Mucosa of gallbladder (tissue), 1 donor: ENCODE measurements at regions not wholly inside any gene's neighbourhood (a gene's known extent, or its start where the extent isn't known, plus 50 kb on each side); places are given as distances from the start of the nearest gene placed in this dataset.

ENCODE experiments used
- DNase-seq: peaks from one replicate; pipeline ENCODE4 v3.0.0-alpha.2; 2020; ENCODE audit warnings: low spot score
- donor health status: DM: no; HTN: no; CAD: no.

DNA sequence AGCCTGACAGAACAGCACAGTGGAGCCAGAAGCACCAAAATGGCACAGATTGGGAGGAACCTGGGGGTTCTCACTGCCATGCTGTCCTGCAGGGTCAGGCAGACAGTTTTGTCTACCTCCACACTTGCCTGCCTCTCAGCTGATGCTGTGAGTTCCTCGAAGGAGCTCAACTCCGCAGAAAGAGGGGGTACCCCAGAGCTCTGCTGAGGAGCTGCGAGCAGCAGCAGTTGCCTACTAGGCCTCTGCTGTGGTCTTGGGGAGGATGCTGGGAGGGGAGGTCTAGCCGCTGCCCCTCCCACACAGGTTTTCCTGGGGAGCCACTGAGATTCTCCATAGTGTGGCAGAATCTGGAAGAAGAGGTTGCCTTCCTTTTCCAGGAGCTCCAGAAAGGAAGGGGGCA is 192.5 kb downstream of the FOXD2 start:
- no peak for DNase-seq

- DNase-seq: no peak
These were observed 193.7 kb downstream of the FOXD2 start for GRCh38 chr1:47631411-47631995.

- no peak for DNase-seq
These were observed 197.3 kb downstream of the FOXD2 start for GRCh38 chr1:47635111-47635510.

GRCh38 chr1:47635597-47635996 is 197.8 kb downstream of the FOXD2 start:
- DNase-seq: no peak

DNA sequence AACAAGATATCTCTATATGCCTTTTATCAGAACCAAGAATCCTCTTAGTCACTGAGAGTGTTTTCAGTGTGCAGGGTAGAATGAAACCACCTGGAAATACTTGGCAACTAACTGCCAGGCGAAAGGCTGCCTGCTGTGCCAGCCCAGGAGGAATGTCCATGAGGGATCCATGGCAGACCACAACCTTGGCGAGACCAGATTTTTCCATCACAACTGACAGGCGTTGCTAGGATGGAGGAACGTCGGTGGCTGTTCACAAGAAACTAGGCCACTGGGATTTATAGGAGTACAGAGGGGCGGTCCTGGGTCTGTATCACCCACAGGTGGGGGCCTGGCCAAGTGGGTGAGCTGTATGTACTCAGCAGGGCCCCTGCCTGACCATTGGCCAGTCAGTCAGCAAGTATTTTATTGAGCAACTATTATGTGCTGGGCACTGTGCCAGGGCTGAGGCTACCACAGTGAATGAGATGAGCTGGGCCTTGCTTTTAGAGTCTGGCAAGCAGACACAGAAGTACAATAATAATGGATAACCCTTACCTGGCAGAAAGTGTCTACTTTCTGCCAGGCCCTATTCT is 199.4 kb downstream of the FOXD2 start:
- no peak for DNase-seq

DNA sequence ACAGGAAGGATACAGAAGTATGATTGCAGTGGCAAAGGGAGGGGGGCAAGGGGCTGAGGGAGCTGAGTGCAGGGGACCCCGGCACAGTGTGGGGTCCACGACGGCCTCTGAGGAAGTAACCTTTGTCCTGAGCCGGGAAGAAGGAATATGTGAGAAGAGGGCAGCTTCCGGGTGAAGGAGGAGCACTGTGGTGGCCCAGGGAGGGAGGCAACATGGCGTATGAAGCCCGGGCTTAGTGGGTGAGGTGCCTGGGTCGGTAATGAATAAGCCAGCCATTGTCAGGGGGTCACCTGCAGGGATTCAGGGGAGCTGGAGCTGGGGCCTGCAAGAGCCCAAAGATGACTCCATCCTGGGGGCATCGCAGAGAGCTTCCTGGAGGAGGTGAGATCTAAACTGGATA is 200.4 kb downstream of the FOXD2 start:
- no peak for DNase-seq

DNA sequence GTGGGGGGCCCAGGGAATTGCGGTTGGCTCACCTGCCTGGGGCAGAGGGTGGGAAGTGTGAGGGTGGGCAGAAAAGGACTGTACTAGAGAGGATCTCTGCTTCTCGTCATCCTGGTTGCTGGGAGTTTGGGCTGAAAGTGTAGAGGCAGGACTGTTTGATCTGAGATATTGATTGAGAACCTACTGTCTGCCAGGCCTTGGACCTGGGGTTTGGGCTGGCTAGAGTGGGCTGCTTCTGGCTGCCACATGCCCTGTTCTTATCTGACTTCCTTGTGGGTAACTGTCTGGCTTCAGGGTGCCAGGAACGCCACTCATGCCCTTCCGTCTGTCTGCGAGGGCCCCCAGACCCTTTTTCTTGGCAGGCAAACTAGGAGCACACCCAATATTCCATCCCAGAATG is 200.9 kb downstream of the FOXD2 start:
- DNase-seq: no peak

- DNase-seq: no peak
These were observed 205.7 kb downstream of the FOXD2 start for GRCh38 chr1:47643306-47644211.

GRCh38 chr1:47644212-47644573 is 206.3 kb downstream of the FOXD2 start:
- DNase-seq: no peak

DNA sequence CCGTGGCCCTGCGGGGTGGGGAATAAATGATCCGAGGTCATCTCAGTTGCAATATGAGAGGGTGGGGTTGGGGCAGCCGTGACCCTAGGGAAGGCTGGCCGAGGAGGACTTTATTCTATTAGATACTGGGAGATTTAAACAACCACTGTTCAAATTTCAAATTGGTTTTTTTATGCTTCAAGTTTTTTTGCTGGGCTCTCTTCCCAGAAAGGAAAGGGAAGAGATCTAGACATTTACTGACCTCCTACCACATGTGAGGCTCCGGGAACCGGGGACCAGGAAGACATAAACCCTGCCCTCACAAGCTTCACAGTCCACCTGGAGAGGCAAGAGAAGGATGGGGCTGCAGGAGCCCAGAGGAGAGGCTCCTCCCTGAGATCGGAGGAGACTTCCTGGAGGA is 207.3 kb downstream of the FOXD2 start:
- DNase-seq: no peak

DNA sequence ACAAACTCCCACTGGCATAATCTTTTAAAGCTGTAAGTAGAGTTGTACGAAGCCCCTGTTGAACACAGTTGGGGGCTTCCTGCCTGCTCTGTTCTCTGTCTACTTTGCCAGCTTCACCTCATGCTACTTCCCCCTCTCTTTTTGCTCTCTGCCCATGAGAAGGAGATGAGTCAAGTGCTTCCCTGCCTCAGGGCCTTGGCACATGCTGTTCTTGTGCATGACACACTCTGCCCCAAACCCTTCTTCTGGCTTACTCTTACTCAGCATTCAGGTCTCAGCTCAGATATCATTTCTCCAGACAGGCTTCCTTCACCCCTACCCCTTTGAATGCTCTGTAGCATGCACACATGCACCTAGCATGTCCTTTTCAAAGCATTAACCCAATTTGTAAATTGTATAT is 208.8 kb downstream of the FOXD2 start:
- DNase-seq: no peak

- no peak for DNase-seq
These were observed 209.5 kb downstream of the FOXD2 start for GRCh38 chr1:47647327-47647845.

GRCh38 chr1:47650205-47650604 is 212.4 kb downstream of the FOXD2 start:
- DNase-seq: peak; percentile 76

GRCh38 chr1:47650611-47651010 is 212.8 kb downstream of the FOXD2 start:
- no peak for DNase-seq

DNA sequence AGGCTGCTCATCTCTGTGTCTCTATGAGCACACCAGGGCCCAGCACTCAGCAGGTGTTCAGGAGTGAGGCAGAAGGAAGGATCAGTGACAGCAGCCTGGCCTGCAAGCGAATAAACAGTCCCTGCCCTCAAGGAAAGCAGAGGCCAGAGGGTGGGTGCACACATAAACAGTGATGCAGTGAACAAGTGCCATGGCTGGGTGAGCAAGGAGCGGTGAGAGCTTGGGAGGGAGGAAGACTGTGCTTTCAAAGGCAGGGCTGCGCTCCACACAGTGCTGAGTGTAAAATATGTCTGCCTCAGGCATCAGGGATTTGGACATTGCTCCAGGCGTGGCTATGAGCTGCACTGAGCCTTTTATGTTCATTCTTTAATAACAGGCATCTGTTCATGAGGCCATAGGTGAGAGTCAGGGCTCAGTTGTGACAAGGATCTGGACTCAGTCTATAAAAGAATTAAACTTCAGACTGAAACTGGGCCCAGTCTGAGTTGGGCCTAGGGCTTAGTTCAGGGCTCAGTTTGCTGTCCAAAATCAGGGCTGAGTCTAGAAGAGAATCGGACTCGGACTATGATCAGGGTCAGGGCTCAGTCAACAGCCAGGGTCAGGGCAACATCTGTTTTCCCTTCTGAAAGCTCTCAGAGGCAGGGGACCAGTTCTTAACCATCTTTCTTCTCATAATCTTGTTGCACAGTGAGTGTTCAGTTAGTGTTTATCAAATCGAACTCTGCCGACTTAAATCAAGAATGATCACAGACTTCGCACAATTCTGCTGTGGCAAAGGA is 213.7 kb downstream of the FOXD2 start:
- no peak for DNase-seq

GRCh38 chr1:47655521-47656300 is 217.9 kb downstream of the FOXD2 start:
- no peak for DNase-seq

DNA sequence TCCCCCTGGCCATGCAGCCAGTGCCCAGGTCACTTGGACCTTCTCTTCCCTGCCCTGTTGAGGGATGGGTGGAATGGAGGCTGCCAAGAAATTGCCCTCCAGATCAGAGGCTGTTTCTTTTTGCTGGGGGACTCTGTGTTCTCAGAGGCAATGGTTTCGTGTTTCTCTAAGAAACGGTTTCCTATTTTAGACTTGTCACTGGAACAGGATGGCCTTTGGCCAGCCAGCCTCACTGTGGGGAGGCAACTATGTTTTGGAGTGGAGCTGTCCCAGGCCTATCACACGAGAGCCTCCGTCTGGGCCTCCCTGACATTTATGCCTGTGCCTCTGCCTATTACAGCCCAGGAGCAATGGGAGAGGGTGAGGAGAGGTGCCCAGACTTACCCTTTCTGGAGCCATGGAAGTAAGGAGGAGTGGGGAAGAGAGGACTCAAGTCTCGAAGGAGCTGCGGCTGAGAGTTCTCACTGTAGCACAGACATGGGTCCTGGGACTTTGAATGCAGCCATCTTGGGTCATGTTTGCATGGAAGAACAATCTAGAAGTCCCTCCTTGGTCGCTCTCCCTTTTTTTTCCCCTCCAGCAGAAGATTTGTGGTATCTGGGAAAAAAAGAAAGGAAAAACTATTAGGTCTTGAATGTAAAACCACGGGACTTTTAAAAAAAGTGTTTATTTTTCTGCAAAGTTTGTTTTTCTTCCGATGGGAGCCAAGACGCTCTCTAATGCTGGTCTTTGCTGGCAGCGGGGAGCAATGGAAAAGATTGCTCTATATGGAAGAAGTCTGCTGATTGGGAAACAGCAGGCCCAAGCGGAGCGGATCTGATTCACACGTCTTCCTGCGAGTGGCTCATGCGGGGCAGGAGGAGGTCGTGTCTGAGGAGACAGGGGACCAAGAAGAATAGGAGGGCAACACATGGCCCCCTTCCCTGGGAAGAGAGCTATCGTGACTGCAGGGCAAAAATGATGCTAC is 219.2 kb downstream of the FOXD2 start:
- DNase-seq: peak; percentile 31

DNA sequence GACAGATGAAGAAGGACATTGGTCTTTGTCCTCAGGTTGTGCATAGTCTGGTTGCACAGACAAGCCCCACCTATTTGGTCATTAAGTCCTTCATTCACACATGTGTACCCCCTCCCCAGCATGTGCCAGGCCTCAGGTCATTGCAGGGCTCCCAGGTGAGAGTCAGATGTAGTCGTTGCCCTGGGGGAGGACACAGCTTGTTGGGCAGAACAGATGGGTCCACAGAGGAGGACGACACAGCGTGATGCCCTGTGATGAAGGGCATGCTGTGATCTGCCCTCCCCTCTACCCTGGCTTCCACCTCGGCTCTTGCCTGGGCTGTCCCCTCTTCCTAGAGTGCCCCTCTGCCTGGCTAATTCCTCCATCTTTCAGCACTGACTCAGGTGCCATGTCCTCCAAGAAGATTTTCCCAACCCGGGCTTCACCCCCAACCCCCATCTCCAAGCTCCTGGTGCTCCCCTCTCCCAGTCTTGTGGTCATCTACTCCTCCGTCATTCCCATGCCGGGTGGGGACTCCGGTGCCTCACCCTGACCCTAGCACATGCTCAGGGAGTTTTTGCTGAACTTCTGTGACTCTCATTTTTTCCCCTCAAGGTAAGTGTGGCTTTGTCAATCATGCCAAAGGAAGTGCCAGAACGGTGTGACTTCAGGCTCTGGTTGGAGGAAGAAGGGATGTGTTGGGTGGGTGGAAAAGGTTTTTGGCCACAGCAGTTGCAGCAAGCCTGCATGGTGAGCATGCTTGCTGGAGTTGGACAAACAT is 220.5 kb downstream of the FOXD2 start:
- DNase-seq: no peak

DNA sequence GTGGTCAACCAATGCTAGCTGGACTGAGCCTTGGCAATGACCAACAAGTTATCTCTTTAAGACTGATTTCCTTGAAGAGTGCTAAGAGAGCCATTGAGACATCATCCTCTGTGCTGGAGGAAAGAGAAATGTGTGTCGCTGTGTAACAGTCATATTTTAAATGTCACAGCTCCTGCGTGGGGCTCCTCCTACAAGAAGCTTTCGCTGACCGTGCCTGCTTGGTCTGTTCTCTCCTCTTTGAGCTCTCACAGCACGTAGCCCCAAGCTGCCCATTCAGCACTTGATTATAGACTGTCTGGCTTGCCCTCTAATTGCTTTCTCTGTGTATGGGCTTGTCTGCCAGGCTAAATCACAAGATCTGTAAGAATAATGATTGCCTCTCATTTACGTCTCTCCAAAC is 221.3 kb downstream of the FOXD2 start:
- no peak for DNase-seq
